Endothelial cell of umbilical vein (primary cell): ENCODE measurements at regions not wholly inside any gene's neighbourhood (a gene's known extent, or its start where the extent isn't known, plus 50 kb on each side); places are given as distances from the start of the nearest gene placed in this dataset.

ENCODE experiments used
- BruUV-seq: library from RNA; stranded (reverse); fragments of 400-500 nt; replicated peaks from 2 replicates; lab custom pipeline; 2021; lab: Mats Ljungman, UMichigan
- CTCF ChIA-PET: fragments of 300-600, 350-600 bp; sonication (Branson Sonifier 250); formaldehyde crosslinking; loops from one replicate; lab custom pipeline; 2021; ENCODE audit warnings: antibody characterized with exemption, inconsistent platforms; lab: Charles Lee
- POLR2A ChIA-PET: fragments of 300-600, 350-600 bp; sonication (Branson Sonifier 250); formaldehyde crosslinking; loops from one replicate; lab custom pipeline; 2021; ENCODE audit warnings: antibody characterized with exemption, inconsistent platforms; lab: Charles Lee
- DNase-seq: peaks from one replicate; pipeline ENCODE4 v3.0.0-alpha.2; 2011; ENCODE audit warnings: low read depth, low spot score
- FAIRE-seq: peaks from 2 replicates; lab custom pipeline; 2011; peaks lifted over from hg19 to GRCh38; lab: Jason Lieb, UNC
- H2AFZ ChIP-seq: 2 replicates; pipeline ENCODE4 v1.6.0; 2012; ENCODE audit warnings: low read depth, low read length, control low read depth, inconsistent platforms
- H3K27ac ChIP-seq: 2 replicates; pipeline ENCODE4 v1.5.1; 2011; ENCODE audit warnings: low read depth, mild to moderate bottlenecking, control low read depth, low read length, moderate library complexity; ENCODE audit not compliant: insufficient read depth
- H3K27me3 ChIP-seq, 2 experiments: 2 replicates each; pipeline versions ENCODE4 v1.6.0 to v1.6.1; 2011; ENCODE audit warnings: low read length in 2 of 2, mixed read lengths in 1 of 2; ENCODE audit not compliant: control insufficient read depth in 2 of 2, insufficient read depth in 2 of 2
- H3K36me3 ChIP-seq, 2 experiments: 2 replicates in 1 of 2; 3 replicates in 1 of 2; pipeline ENCODE4 v1.5.1; 2011; ENCODE audit warnings: low read length in 2 of 2, mild to moderate bottlenecking in 1 of 2, moderate library complexity in 1 of 2; ENCODE audit not compliant: control insufficient read depth in 2 of 2, insufficient read depth in 2 of 2; ENCODE audit errors: extremely low read depth in 1 of 2
- H3K4me1 ChIP-seq: 3 replicates; pipeline ENCODE4 v1.5.1; 2011; ENCODE audit warnings: mild to moderate bottlenecking, low read length; ENCODE audit not compliant: control insufficient read depth, insufficient read depth; ENCODE audit errors: extremely low read depth
- H3K4me2 ChIP-seq: 2 replicates; pipeline ENCODE4 v1.6.1; 2011; ENCODE audit warnings: low read length, control low read depth, mixed read lengths; ENCODE audit not compliant: insufficient read depth
- H3K4me3 ChIP-seq, 3 experiments: fragments of 200-600 bp in 1 of 3; sonication (generic), shearing (Covaris generic) in 1 of 3; replicated peaks in 1 of 3; 2 replicates each; pipeline ENCODE4 v1.5.1; 2011 to 2016; ENCODE audit warnings: control low read depth in 3 of 3, low read length in 3 of 3, mild to moderate bottlenecking in 2 of 3, inconsistent platforms in 1 of 3, low read depth in 1 of 3, moderate library complexity in 1 of 3; ENCODE audit not compliant: insufficient read depth in 1 of 3
- H3K79me2 ChIP-seq: 2 replicates; pipeline ENCODE4 v1.6.0; 2012; ENCODE audit warnings: low read length, inconsistent platforms; ENCODE audit not compliant: control insufficient read depth, insufficient read depth
- H3K9ac ChIP-seq: replicated peaks from 2 replicates; pipeline ENCODE3; 2011; ENCODE audit warnings: low read length, control low read depth; ENCODE audit not compliant: insufficient read depth; ENCODE audit errors: extremely low read depth
- H3K9me1 ChIP-seq: replicated peaks from 3 replicates; pipeline ENCODE4 v1.6.0; 2011; ENCODE audit warnings: mild to moderate bottlenecking, low read length; ENCODE audit not compliant: control insufficient read depth, insufficient read depth; ENCODE audit errors: extremely low read depth
- H3K9me3 ChIP-seq: replicated peaks from 2 replicates; pipeline ENCODE4 v1.5.1; 2012; ENCODE audit warnings: low read length, inconsistent platforms; ENCODE audit not compliant: control insufficient read depth, insufficient read depth
- H4K20me1 ChIP-seq: replicated peaks from 2 replicates; pipeline ENCODE3; 2011; ENCODE audit warnings: mild to moderate bottlenecking, low read length; ENCODE audit not compliant: control insufficient read depth, insufficient read depth; ENCODE audit errors: extremely low read depth
- CTCF ChIP-seq, 2 donors: IDR thresholded peaks; 1 replicate in 1 of 2; 2 replicates in 1 of 2; pipeline ENCODE4 v1.5.1; 2011; ENCODE audit warnings: low read length in 2 of 2, mild to moderate bottlenecking in 2 of 2, moderate library complexity in 2 of 2, control low read depth in 1 of 2, inconsistent platforms in 1 of 2, low read depth in 1 of 2; ENCODE audit not compliant: insufficient read depth in 1 of 2; ENCODE audit errors: extremely low read depth in 1 of 2
- EZH2 ChIP-seq: IDR thresholded peaks from 2 replicates; pipeline ENCODE4 v1.6.1; 2012; ENCODE audit warnings: borderline replicate concordance, low read depth, mild to moderate bottlenecking, moderate library complexity, low read length, inconsistent platforms; ENCODE audit not compliant: severe bottlenecking
- FOS ChIP-seq: IDR thresholded peaks from 2 replicates; pipeline ENCODE4 v1.6.1; 2011; ENCODE audit warnings: mild to moderate bottlenecking, low read length, moderate library complexity, borderline replicate concordance; ENCODE audit not compliant: insufficient read depth
- GATA2 ChIP-seq: IDR thresholded peaks from 2 replicates; pipeline ENCODE4 v1.7.0; 2011; ENCODE audit warnings: low read depth, mild to moderate bottlenecking, moderate library complexity, mixed read lengths, low read length; ENCODE audit not compliant: insufficient read length, insufficient read depth
- JUN ChIP-seq: IDR thresholded peaks from 2 replicates; pipeline ENCODE4 v1.6.1; 2011; ENCODE audit warnings: borderline replicate concordance, low read depth; ENCODE audit not compliant: insufficient read length, insufficient read depth
- MAX ChIP-seq: IDR thresholded peaks from 2 replicates; pipeline ENCODE4 v1.6.1; 2011; ENCODE audit not compliant: insufficient read depth, insufficient read length
- MYC ChIP-seq: IDR thresholded peaks from one replicate; pipeline ENCODE4 v1.6.1; 2011; ENCODE audit warnings: mild to moderate bottlenecking, low read depth, low read length
- POLR2A ChIP-seq: IDR thresholded peaks from 2 replicates; pipeline ENCODE4 v1.6.1; 2012; ENCODE audit warnings: low read depth, mild to moderate bottlenecking, control low read depth, low read length
- POLR2AphosphoS5 ChIP-seq: IDR thresholded peaks from 2 replicates; pipeline ENCODE4 v1.6.1; 2012; ENCODE audit warnings: low read depth, mild to moderate bottlenecking, control low read depth, low read length, moderate library complexity; ENCODE audit not compliant: insufficient read depth
- dilution Hi-C: fragments of 300-500 bp; cut with MboI; formaldehyde crosslinking; loops from one replicate; pipeline ENCODE4 v1.15.0; 2019; ENCODE audit warnings: low sequenced_read_pairs; ENCODE audit not compliant: extremely low pct_ligation_motif_present
- intact Hi-C: fragments of 100-400 bp; cut with micrococcal nuclease; formaldehyde crosslinking; loops from one replicate; pipeline ENCODE4 v1.10.0; 2022

GRCh38 chr13:44294876-44295275, 78.7 kb upstream of the SERP2 start:
- TF ChIP-seq FOS, result no peak
- TF ChIP-seq EZH2, result no peak
- no peak for TF ChIP-seq POLR2AphosphoS5
- TF ChIP-seq POLR2A, result no peak
- no peak for TF ChIP-seq MYC
- TF ChIP-seq CTCF (IDR thresholded peaks at IDR 0.05; ENCODE audit: extremely low read depth in 1 of 2, insufficient read depth in 1 of 2, low read depth in 1 of 2, low read length in 2 of 2), result no peak
- no peak for TF ChIP-seq MAX
- TF ChIP-seq GATA2, result no peak
- no peak for TF ChIP-seq JUN
- dilution Hi-C loops, result no loop called here
- Histone ChIP-seq H3K4me1 (peaks cover 10% of the 10 kb centered on the region), H3K36me3 (no peaks in the 10 kb centered on the region), H3K4me2 (no peak overlapping the region), H3K9ac (no peak overlapping the region), H3K79me2 (no peaks in the 10 kb centered on the region), H2AFZ (no peak overlapping the region), H4K20me1 (no peaks in the 10 kb centered on the region), H3K4me3 (no peak overlapping the region), H3K27ac (no peak overlapping the region), H3K27me3 (peaks cover 3% of the 10 kb centered on the region in 2 experiments), H3K9me1 (no peaks in the 10 kb centered on the region), H3K9me3 (no peaks in the 10 kb centered on the region)
- ChIA-PET POLR2A (no interaction called here), CTCF (no interaction called here)
- DNase-seq, result no peak
- BruUV-seq, result no TSS peak
- FAIRE-seq, result no peak
- intact Hi-C loops, result no loop called here
